ENCODE measurements at regions not wholly inside any gene's neighbourhood (a gene's known extent, or its start where the extent isn't known, plus 50 kb on each side); places are given as distances from the start of the nearest gene placed in this dataset.

DNA sequence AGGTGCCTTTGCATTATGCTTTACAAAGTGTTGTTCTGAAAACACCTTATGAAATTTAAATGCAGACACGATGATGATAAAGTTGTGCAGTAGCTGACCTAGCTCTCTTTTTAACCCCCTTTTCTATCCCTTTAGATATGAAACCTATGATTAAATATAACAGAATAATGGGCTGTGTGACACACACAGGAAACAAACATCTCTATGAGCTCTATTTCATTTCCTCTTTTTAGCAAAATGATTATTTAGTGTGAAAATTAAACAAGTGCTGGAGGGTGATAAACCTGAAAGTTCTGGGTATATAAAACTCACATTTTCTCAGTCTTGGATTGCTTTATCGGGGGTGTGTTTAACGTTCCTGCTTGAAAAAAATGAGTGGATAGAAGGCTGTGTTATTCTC lies 1310.5 kb upstream of the CELF2 start:
- WGBS, 2 donors (ENCODE audit: extremely low coverage in 2 of 2, insufficient read length in 2 of 2, insufficient replicate concordance in 1 of 2), result no CpG with 5 or more reads among the region's 3 CpGs
- Histone ChIP-seq H2AK5ac (ENCODE audit: low read depth, low read length) (no peak overlapping the region), H2BK15ac (ENCODE audit: low read length) (no peak overlapping the region), H3K23ac (ENCODE audit: low read depth, low read length, poor library complexity) (no peak overlapping the region), H3K4me2 (ENCODE audit: insufficient read depth, low read length, poor library complexity, severe bottlenecking) (no peak overlapping the region), H2BK120ac (ENCODE audit: low read depth, low read length) (no peak overlapping the region), H3K36me3 (replicated peaks in 1 of 2; ENCODE audit: control insufficient read depth in 2 of 2, insufficient read depth in 2 of 2, low read length in 2 of 2) (no peaks in the 10 kb centered on the region), H3K4me3 (ENCODE audit: low read length in 2 of 2) (no peak overlapping the region), H3K9me3 (replicated peaks in 1 of 2; ENCODE audit: control insufficient read depth in 2 of 2, insufficient read depth in 1 of 2, low read depth in 1 of 2, low read length in 2 of 2) (no peaks in the 10 kb centered on the region), H3K9ac (ENCODE audit: low read depth, low read length, poor library complexity) (no peak overlapping the region), H4K8ac (ENCODE audit: low read depth, low read length) (no peak overlapping the region), H4K91ac (ENCODE audit: low read depth, low read length, poor library complexity) (no peak overlapping the region), H3K4ac (ENCODE audit: low read length) (no peak overlapping the region), H3K4me1 (ENCODE audit: control insufficient read depth in 2 of 2, insufficient read depth in 1 of 2, low read depth in 1 of 2, low read length in 2 of 2) (no peaks in the 10 kb centered on the region), H2BK12ac (ENCODE audit: low read length) (no peak overlapping the region), H3K14ac (ENCODE audit: low read length) (no peak overlapping the region), H2AFZ (ENCODE audit: low read length) (no peak overlapping the region), H3K79me1 (ENCODE audit: low read depth, low read length) (no peaks in the 10 kb centered on the region), H3K27me3 (ENCODE audit: control insufficient read depth in 3 of 3, insufficient read depth in 3 of 3, low read depth in 1 of 3, low read length in 3 of 3) (no peaks in the 10 kb centered on the region), H3K18ac (ENCODE audit: low read length) (no peak overlapping the region), H3K27ac (replicated peaks; ENCODE audit: low read length) (no peak overlapping the region), H2BK5ac (ENCODE audit: low read length) (no peak overlapping the region)
- no peak for DNase-seq (ENCODE audit: low spot score)

DNA sequence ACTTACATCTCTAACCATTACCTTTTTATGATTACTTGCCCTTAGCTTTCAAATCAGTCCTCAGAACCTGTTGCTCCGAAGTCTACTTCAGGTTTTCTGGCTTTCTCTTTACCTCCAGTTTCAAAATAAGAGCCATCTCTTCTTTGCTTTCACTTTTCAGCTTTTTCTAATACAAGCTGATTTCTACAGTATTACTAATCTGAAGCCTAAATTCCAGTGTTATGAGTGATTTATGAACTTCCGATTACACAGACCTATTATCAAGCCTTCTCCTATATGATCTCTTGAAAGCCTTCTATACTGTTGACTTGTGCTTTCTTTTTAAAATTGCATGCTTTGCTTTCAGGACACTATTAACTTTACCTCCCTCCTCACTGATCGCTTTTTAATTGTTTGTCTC lies 1307.8 kb upstream of the CELF2 start:
- no peak overlapping the region for H2BK120ac ChIP-seq (ENCODE audit: low read depth, low read length)
- no peaks in the 10 kb centered on the region for H3K36me3 ChIP-seq (replicated peaks in 1 of 2; ENCODE audit: control insufficient read depth in 2 of 2, insufficient read depth in 2 of 2, low read length in 2 of 2)
- no peak for DNase-seq (ENCODE audit: low spot score)
- no peak overlapping the region for H2AFZ ChIP-seq (ENCODE audit: low read length)
- no peak overlapping the region for H4K8ac ChIP-seq (ENCODE audit: low read depth, low read length)
- H3K27me3 ChIP-seq (ENCODE audit: control insufficient read depth in 3 of 3, insufficient read depth in 3 of 3, low read depth in 1 of 3, low read length in 3 of 3), result no peaks in the 10 kb centered on the region
- H4K91ac ChIP-seq (ENCODE audit: low read depth, low read length, poor library complexity), result no peak overlapping the region
- no peak overlapping the region for H2BK15ac ChIP-seq (ENCODE audit: low read length)
- no peak overlapping the region for H3K4ac ChIP-seq (ENCODE audit: low read length)
- no peak overlapping the region for H3K14ac ChIP-seq (ENCODE audit: low read length)
- no peaks in the 10 kb centered on the region for H3K79me1 ChIP-seq (ENCODE audit: low read depth, low read length)
- peaks cover 2 to 6% of the 10 kb centered on the region in 2 donors for H3K9me3 ChIP-seq (replicated peaks in 1 of 2; ENCODE audit: control insufficient read depth in 2 of 2, insufficient read depth in 1 of 2, low read depth in 1 of 2, low read length in 2 of 2)
- no peak overlapping the region for H3K4me2 ChIP-seq (ENCODE audit: insufficient read depth, low read length, poor library complexity, severe bottlenecking)
- no peak overlapping the region for H3K23ac ChIP-seq (ENCODE audit: low read depth, low read length, poor library complexity)
- no peak overlapping the region for H3K18ac ChIP-seq (ENCODE audit: low read length)
- no peak overlapping the region for H2AK5ac ChIP-seq (ENCODE audit: low read depth, low read length)
- H2BK12ac ChIP-seq (ENCODE audit: low read length), result no peak overlapping the region
- no peaks in the 10 kb centered on the region for H3K4me1 ChIP-seq (ENCODE audit: control insufficient read depth in 2 of 2, insufficient read depth in 1 of 2, low read depth in 1 of 2, low read length in 2 of 2)
- H2BK5ac ChIP-seq (ENCODE audit: low read length), result no peak overlapping the region
- H3K4me3 ChIP-seq (ENCODE audit: low read length in 2 of 2), result no peak overlapping the region
- H3K9ac ChIP-seq (ENCODE audit: low read depth, low read length, poor library complexity), result no peak overlapping the region
- WGBS, 2 donors (ENCODE audit: extremely low coverage in 2 of 2, insufficient read length in 2 of 2, insufficient replicate concordance in 1 of 2), result no CpG with 5 or more reads among the region's 3 CpGs
- no peak overlapping the region for H3K27ac ChIP-seq (replicated peaks; ENCODE audit: low read length)

DNA sequence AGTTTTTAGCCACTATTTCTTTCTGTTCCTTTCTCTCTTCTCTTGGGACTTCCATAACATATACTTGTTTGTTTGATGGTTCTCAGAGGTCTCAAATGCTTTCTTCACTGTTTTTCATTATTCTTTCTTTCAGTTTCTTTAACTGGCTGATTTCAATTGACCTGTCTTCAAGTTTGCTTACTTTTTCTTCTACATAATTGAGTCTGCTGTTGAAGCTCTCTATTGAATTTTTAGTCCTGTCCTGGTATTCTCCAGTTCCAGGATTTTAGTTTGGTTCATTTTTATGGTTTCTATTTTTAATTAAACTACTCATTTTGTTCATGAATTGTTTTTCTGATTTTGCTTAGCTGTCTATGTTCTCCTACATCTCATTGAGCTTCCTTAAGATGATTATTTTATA lies 1305.3 kb upstream of the CELF2 start:
- Histone ChIP-seq H3K4me3 (ENCODE audit: low read length in 2 of 2) (no peak overlapping the region), H4K91ac (ENCODE audit: low read depth, low read length, poor library complexity) (no peak overlapping the region), H2BK12ac (ENCODE audit: low read length) (no peak overlapping the region), H2AFZ (ENCODE audit: low read length) (no peak overlapping the region), H3K9me3 (replicated peaks in 1 of 2; ENCODE audit: control insufficient read depth in 2 of 2, insufficient read depth in 1 of 2, low read depth in 1 of 2, low read length in 2 of 2) (peaks cover 2 to 6% of the 10 kb centered on the region in 2 donors), H3K9ac (ENCODE audit: low read depth, low read length, poor library complexity) (no peak overlapping the region), H3K36me3 (replicated peaks in 1 of 2; ENCODE audit: control insufficient read depth in 2 of 2, insufficient read depth in 2 of 2, low read length in 2 of 2) (no peaks in the 10 kb centered on the region), H2BK5ac (ENCODE audit: low read length) (no peak overlapping the region), H3K18ac (ENCODE audit: low read length) (no peak overlapping the region), H3K79me1 (ENCODE audit: low read depth, low read length) (no peaks in the 10 kb centered on the region), H4K8ac (ENCODE audit: low read depth, low read length) (no peak overlapping the region), H3K14ac (ENCODE audit: low read length) (no peak overlapping the region), H2BK120ac (ENCODE audit: low read depth, low read length) (no peak overlapping the region), H3K4me2 (ENCODE audit: insufficient read depth, low read length, poor library complexity, severe bottlenecking) (no peak overlapping the region), H3K27me3 (ENCODE audit: control insufficient read depth in 3 of 3, insufficient read depth in 3 of 3, low read depth in 1 of 3, low read length in 3 of 3) (no peaks in the 10 kb centered on the region), H3K4ac (ENCODE audit: low read length) (no peak overlapping the region), H3K4me1 (ENCODE audit: control insufficient read depth in 2 of 2, insufficient read depth in 1 of 2, low read depth in 1 of 2, low read length in 2 of 2) (no peaks in the 10 kb centered on the region), H3K27ac (replicated peaks; ENCODE audit: low read length) (no peak overlapping the region), H2BK15ac (ENCODE audit: low read length) (no peak overlapping the region), H2AK5ac (ENCODE audit: low read depth, low read length) (no peak overlapping the region), H3K23ac (ENCODE audit: low read depth, low read length, poor library complexity) (no peak overlapping the region)
- no peak for DNase-seq (ENCODE audit: low spot score)

DNA sequence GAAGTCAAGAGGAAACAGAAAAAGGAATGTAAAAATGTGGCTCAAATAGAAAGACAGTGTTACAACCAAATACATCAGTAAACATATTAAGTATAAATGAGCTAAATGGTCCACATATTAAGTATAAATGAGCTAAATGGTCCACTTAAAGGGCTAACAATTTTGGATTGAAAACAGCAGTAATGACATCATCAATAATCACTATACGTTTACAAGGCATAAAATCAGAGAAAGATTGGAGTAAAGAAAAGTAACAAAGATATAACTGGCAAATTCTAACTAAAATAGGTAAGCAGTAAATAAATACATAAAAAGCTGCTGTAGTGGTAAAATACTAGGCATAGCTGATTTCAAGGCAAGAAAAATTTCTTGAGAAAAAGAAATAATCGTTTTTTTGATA lies 1298.4 kb upstream of the CELF2 start:
- H3K4me1 ChIP-seq (ENCODE audit: control insufficient read depth in 2 of 2, insufficient read depth in 1 of 2, low read depth in 1 of 2, low read length in 2 of 2), result no peaks in the 10 kb centered on the region
- H3K9ac ChIP-seq (ENCODE audit: low read depth, low read length, poor library complexity), result no peak overlapping the region
- H3K36me3 ChIP-seq (replicated peaks in 1 of 2; ENCODE audit: control insufficient read depth in 2 of 2, insufficient read depth in 2 of 2, low read length in 2 of 2), result no peaks in the 10 kb centered on the region
- no peak overlapping the region for H2BK5ac ChIP-seq (ENCODE audit: low read length)
- no peak overlapping the region for H2BK120ac ChIP-seq (ENCODE audit: low read depth, low read length)
- H2AFZ ChIP-seq (ENCODE audit: low read length), result no peak overlapping the region
- H2AK5ac ChIP-seq (ENCODE audit: low read depth, low read length), result no peak overlapping the region
- H3K27ac ChIP-seq (replicated peaks; ENCODE audit: low read length), result no peak overlapping the region
- H3K18ac ChIP-seq (ENCODE audit: low read length), result no peak overlapping the region
- H4K91ac ChIP-seq (ENCODE audit: low read depth, low read length, poor library complexity), result no peak overlapping the region
- no peak overlapping the region for H2BK15ac ChIP-seq (ENCODE audit: low read length)
- H2BK12ac ChIP-seq (ENCODE audit: low read length), result no peak overlapping the region
- no peak for DNase-seq (ENCODE audit: low spot score)
- H3K27me3 ChIP-seq (ENCODE audit: control insufficient read depth in 3 of 3, insufficient read depth in 3 of 3, low read depth in 1 of 3, low read length in 3 of 3), result no peaks in the 10 kb centered on the region
- no peak overlapping the region for H3K14ac ChIP-seq (ENCODE audit: low read length)
- H3K23ac ChIP-seq (ENCODE audit: low read depth, low read length, poor library complexity), result no peak overlapping the region
- no peak overlapping the region for H4K8ac ChIP-seq (ENCODE audit: low read depth, low read length)
- no peaks in the 10 kb centered on the region for H3K9me3 ChIP-seq (replicated peaks in 1 of 2; ENCODE audit: control insufficient read depth in 2 of 2, insufficient read depth in 1 of 2, low read depth in 1 of 2, low read length in 2 of 2)
- WGBS, 2 donors (ENCODE audit: extremely low coverage in 2 of 2, insufficient read length in 2 of 2, insufficient replicate concordance in 1 of 2), result no CpG with 5 or more reads among the region's 2 CpGs
- H3K79me1 ChIP-seq (ENCODE audit: low read depth, low read length), result no peaks in the 10 kb centered on the region
- no peak overlapping the region for H3K4me2 ChIP-seq (ENCODE audit: insufficient read depth, low read length, poor library complexity, severe bottlenecking)
- no peak overlapping the region for H3K4me3 ChIP-seq (ENCODE audit: low read length in 2 of 2)
- H3K4ac ChIP-seq (ENCODE audit: low read length), result no peak overlapping the region

Data from neuronal stem cell (in vitro differentiated cells).